ENCODE measurements at regions not wholly inside any gene's neighbourhood (a gene's known extent, or its start where the extent isn't known, plus 50 kb on each side); places are given as distances from the start of the nearest gene placed in this dataset.
A peak's percentile ranks its signal among the peaks of the same experiment; 100 is the strongest.
"Not testable (repeated sequence)": the region's sequence is repeated elsewhere in the genome, so short reads cannot be mapped to it uniquely, and the experiment has no call there.

- no peak for DNase-seq
Measured at GRCh38 chr7:130948822-130949221, 214.8 kb upstream of the KLF14 start.

DNA sequence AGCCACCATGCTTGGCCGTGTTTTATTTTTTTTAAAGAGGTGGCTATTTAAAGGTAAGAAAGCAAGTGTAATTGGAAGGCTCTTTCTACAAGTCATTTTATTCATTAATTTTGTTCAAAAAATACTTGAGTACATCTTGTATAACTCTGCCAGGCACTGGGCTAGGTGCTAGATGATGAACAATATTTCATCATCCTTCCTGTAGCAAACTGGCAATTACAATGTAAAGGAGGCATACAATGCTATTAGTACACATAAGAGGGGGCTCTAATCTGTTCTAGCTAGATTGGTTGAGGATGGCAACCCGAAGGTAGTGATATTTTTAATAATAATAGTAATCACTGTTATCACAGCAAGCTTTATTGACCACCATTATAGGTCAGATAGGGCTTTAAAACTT is 215.5 kb upstream of the KLF14 start:
- DNase-seq = no peak

DNA sequence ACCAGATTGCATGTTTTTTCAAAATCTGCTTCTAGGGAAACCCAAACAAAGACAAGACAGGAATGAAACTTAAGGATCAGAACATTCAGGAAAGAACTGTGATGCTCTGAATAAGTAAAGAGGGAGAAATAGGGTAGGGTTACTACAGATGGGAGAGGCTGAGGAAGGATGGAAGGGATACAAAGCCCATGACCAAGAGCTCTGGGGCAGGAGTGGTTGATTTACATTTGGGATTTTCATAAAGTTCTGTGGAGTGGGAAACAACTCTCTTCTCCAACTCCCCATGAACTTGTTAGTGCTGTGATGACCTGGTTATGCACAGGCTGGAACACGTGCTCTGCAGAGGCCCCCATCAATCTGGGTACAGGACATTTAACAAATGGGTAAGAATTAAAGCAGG is 216.0 kb upstream of the KLF14 start:
- DNase-seq = no peak

DNA sequence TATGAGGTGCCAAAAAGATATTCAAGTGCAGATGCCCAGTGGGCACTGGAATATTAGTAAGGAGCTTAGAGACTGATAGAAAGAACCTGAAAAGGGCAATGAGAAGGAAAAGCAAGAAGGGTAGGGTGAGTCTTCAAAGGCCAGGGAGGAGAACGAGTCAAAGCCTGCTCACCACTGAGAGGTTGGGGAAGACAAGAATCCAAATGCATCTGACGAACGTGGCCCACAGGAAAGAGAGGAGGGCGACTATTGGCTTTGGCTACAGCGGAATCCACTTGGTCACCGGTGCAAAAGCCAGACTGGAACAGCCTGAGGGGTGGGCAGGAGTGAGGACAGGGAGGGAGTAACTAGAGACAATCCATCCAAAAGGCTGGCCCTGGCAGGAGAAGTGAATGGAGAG is 216.7 kb upstream of the KLF14 start:
- DNase-seq = no peak

DNA sequence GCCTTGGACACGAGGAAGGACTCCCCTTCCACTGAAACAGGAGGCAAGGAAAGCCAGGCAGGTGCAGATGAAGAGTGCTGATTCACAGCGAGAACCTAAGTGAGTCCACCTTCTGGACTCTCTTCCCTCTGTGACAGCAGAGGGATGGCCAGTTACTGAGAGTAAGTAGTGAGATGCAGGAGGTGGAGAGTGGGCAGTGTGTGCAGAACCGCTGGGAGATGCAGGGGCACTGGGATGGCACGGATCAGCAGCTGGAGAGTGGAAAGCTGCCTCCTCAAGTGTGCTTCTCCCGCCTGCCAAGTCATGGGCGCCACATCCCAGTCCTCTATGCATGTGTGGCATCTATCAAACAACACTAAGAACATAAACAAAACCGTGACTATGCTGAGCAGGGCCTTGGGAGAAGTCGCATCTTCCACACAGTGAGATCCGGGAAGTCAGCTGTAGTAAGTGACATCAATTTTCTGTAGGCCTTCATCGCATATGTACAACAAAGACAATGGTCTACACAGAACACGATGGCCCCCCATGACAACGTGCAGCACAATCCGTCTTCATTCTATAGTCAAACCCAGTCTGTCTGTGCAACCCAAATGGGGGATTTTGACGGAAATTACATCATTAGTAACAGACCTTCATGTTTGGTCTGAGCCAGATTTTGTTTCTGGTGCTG is 217.4 kb upstream of the KLF14 start:
- no peak for DNase-seq

DNA sequence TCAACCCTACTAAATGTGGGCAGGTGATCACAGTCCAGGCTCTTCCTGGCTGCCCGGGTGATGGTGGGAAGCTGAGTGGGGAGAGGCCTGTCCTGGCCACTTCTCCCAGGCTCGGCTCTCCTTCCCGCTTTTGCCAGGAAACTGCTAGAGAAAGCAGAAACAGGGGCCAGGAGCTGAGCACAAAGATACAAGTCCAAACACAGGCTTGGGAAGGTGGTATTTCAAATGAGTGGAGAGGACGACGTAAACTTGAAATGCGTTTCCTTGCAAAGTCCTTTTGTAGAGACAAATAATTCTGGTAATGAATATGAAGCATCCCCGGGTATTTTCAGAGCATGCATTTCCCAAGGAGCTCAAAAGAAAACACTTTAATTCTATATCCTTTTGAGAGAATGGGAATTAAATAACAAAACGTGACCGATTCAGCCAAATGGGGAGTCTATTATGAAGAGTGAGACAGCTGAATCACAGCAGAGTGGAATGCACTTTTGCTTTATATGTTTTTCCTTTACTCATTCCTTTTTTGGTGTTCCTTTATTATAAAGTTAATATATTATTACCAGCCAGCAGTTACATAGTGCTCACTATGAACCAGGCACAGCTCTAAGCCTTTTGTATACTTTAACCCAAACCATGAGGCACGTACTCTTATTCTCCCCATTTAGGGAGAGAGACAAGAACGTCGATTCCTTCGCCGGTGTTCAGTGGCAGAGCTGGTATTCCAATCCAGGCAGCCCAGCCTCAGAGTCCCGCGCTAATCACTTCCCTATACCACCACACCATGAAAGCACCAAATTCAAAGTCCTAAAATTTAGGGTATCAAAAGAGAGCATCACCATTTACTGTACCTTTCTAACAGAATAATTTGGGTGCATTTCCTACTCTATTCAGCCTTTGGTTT is 218.2 kb upstream of the KLF14 start:
- no peak for DNase-seq

GRCh38 chr7:130953196-130953595 is 219.2 kb upstream of the KLF14 start:
- DNase-seq = no peak

GRCh38 chr7:130954918-130955564 is 221.0 kb upstream of the KLF14 start:
- no peak for DNase-seq

- no peak for DNase-seq
Measured at GRCh38 chr7:130955565-130955919, 221.5 kb upstream of the KLF14 start.

DNA sequence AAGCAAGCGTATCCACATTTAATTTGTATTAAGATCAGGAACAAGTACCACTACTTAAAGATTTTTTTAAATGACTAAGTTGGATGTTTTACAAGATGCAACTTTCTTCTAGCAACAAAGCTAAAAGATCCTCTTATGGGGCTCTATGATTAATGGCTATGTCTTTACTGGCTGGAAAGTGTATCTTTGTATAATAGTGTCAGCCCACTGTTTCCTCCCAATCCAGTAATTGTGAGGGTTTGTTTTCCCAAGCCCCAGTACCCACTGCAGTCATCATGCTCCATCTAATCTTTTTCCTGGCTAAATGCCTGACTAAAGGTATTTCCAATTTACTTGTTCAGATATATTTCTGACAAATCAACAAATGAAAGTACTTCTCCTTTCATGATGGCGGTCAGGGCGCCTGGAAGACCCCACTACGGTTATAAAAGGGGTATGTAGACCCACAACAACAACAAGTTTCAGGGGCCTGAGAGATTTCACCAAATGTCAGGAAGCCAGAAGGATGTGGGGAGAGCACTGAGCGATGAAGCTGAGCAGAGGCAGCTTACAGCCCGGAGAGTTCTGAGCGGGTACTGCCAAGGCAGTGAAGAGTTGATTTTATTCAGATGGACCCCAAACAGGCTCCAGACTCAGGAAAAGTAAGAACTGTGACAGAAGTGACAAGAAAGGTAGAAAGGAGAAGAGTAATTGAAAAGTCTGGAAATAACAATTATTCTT is 222.6 kb upstream of the KLF14 start:
- no peak for DNase-seq

GRCh38 chr7:130957137-130957513 is 223.1 kb upstream of the KLF14 start:
- DNase-seq = no peak

GRCh38 chr7:130957722-130958435 is 223.9 kb upstream of the KLF14 start:
- DNase-seq = not testable (repeated sequence)

- no peak for DNase-seq
Measured at GRCh38 chr7:130958846-130959245, 224.8 kb upstream of the KLF14 start.

DNA sequence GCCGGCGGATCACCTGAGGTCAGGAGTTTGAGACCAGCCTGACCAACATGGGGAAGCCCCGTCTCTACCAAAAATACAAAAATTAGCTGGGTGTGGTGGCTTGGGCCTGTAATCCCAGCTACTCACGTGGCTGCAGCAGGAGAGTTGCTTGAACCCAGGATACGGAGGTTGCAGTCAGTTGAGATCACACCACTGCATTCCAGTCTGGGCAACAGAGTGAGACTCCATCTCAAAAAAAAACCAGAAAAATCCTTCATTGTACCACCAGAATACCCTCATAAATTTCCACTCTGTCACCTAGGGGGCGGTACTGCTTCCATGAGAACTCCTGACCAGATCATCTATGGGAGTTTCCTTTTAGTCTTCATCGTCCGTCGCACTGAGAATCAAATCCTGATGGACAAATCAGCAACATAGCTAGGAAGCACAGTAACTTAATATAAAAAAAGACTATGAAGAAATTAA is 225.8 kb upstream of the KLF14 start:
- no peak for DNase-seq

DNA sequence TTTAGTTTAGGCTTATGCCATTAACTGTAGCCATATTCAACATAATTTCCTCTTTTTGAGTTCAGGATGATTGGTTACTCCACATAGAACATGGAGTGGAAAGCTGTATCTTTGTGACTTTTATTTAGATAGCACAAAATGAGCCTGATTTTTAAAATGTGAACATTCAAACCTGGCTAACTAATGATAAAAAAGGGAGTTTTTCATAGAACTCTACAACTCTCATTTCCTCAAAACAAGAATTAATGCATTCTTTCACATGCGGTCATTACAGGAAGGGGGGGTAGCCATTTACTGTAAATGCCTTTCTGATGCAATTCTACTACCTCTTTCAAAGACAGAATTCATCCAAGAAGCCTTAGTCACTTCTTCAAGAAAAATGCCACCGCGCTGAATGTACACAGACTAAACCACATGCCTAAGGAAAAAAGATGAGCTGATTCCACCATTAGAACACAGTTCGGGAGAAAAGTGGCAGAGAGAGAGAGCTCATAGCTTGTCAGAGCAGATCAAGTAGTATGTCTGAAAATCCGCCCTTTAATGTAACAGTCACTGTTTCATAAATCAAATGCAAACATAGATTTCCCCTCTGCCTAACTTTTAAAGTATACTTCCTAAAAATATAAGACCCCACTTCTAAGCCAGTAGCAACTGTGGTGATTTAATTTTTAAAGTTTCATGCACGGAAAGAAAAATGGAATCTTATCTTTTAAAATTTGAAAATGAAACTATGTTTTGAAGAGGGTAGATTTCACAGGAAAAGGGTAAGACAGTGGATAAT is 226.4 kb upstream of the KLF14 start:
- no peak for DNase-seq

DNA sequence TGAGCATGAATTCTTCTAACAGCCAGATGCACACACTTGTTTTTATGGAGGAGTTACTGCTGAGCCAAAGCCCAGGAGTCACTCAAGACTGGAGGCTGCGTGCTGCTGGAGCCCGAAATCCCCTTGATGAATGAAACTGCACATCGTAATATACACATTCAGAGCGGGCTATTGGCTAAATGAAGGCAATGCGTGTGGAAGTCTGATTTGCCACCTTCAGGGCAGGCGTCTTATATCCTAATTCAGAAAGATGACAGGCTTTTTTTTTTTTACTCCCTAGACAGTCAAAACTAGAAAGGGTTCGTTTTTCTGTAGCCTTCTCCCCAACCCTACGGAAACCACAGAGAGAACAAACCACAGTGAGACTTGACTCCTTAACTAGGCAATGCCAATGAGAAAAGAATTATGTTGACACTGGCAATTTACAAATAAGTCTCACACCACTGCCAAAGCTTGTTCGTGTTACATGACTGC is 227.2 kb upstream of the KLF14 start:
- DNase-seq = peak; percentile 63

DNA sequence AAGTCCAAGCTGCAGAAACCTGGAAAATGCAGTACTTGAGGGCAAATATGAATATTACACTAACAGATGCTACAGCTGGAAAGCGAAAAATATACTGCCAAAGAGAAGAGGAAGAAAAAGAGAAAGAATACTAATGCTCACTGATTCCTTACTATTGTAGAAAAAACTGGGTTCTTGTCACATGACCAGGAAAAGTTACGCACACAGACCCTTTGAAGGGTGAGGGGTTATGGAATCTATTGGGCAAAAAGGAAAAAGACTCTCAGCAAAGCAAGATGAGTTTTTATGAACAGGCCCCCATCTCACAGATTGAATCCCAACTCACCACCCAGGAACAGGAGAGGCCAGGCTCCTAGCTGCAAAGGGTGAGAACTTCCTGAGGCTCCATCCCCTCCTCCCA is 228.1 kb upstream of the KLF14 start:
- no peak for DNase-seq

GRCh38 chr7:130963339-130963738 is 229.3 kb upstream of the KLF14 start:
- no peak for DNase-seq

GRCh38 chr7:130965515-130965914 is 231.5 kb upstream of the KLF14 start:
- no peak for DNase-seq

- no peak for DNase-seq
Measured at GRCh38 chr7:130966246-130967009, 232.4 kb upstream of the KLF14 start.

- DNase-seq = no peak
Measured at GRCh38 chr7:130970196-130970595, 236.2 kb upstream of the KLF14 start.

Measured in stimulated activated CD4-positive, alpha-beta T cell treated with anti-CD3 and anti-CD28 coated beads, Interleukin-12 subunit alpha, Interleukin-12 subunit beta, amount 100 ng/mL, for 4 hours (primary cell).